Heart left ventricle (tissue), 16 donors: ENCODE measurements at regions not wholly inside any gene's neighbourhood (a gene's known extent, or its start where the extent isn't known, plus 50 kb on each side); places are given as distances from the start of the nearest gene placed in this dataset.
A peak's percentile ranks its signal among the peaks of the same experiment; 100 is the strongest.

Source experiments
- ATAC-seq, 4 donors: fragments of 200-7000 bp; cut with Tn5 transposase; one replicate each; pipeline ENCODE4 v1.9.1; 2020 to 2022; ENCODE audit warnings: moderate library complexity in 4 of 4, mild to moderate bottlenecking in 3 of 4, moderate number of reproducible peaks in 1 of 4
- DNase-seq, 5 donors: peaks; one replicate each; pipeline ENCODE4 v3.0.0-alpha.2; 2020
- H3K27ac ChIP-seq, 12 donors: fragments of 200-600 bp; sonication (generic) in 4 of 12; one replicate each; pipeline versions ENCODE4 v1.5.0 to v1.8.0; 2016 to 2022; ENCODE audit warnings: mild to moderate bottlenecking in 2 of 12
- H3K27me3 ChIP-seq, 9 donors: fragments of 200-600 bp; sonication (generic) in 2 of 9; one replicate each; pipeline versions ENCODE4 v1.5.1 to v1.8.0; 2016 to 2022; ENCODE audit warnings: mild to moderate bottlenecking in 3 of 9
- H3K36me3 ChIP-seq, 9 donors: fragments of 200-600 bp; sonication (generic) in 2 of 9; one replicate each; pipeline versions ENCODE4 v1.5.0 to v1.8.0; 2018 to 2022; ENCODE audit warnings: mild to moderate bottlenecking in 2 of 9
- H3K4me1 ChIP-seq, 12 donors: fragments of 200-600 bp; sonication (generic) in 4 of 12; one replicate each; pipeline versions ENCODE4 v1.5.0 to v1.8.0; 2016 to 2022; ENCODE audit warnings: mild to moderate bottlenecking in 3 of 12
- H3K4me3 ChIP-seq, 12 donors: fragments of 200-600 bp; sonication (generic) in 4 of 12; one replicate each; pipeline versions ENCODE4 v1.5.0 to v1.8.0; 2017 to 2022; ENCODE audit warnings: mild to moderate bottlenecking in 9 of 12, moderate library complexity in 4 of 12
- H3K9me3 ChIP-seq, 12 donors: fragments of 200-600 bp; sonication (generic) in 4 of 12; one replicate each; pipeline versions ENCODE4 v1.5.0 to v1.8.0; 2016 to 2022; ENCODE audit warnings: mild to moderate bottlenecking in 1 of 12
- CTCF ChIP-seq, 12 donors: fragments of 200-600 bp; sonication (generic) in 4 of 12; IDR thresholded peaks; one replicate each; pipeline versions ENCODE4 v1.5.0 to v1.8.0; 2018 to 2022; ENCODE audit warnings: antibody characterized with exemption in 12 of 12, mild to moderate bottlenecking in 5 of 12
- POLR2A ChIP-seq, 2 donors: fragments of 450-650 bp; IDR thresholded peaks; one replicate each; pipeline ENCODE4 v1.6.1; 2017; ENCODE audit warnings: antibody characterized with exemption in 2 of 2, mild to moderate bottlenecking in 2 of 2, moderate library complexity in 2 of 2
- WGBS, 4 donors: extraction: QIAGEN DNeasy Blood & Tissue Kit in 2 of 4; methylation state at CpG; one replicate each; pipeline versions ENCODE4 v1.1.5 to v1.1.7; 2013 to 2018; 5-methylcytosine and 5-hydroxymethylcytosine counted together
- intact Hi-C, 10 donors: fragments of 100-400 bp; cut with DNase I; formaldehyde crosslinking; loops; one replicate each; pipeline versions ENCODE4 v1.11.1 to v1.14.2; 2022
- donor health status: ischemic (EF 13 %, LVEDD 7.1; RV severe dilation, severe dysfunction).
- donor health status: healthy with polysubstance abuse.
- donor health status: DM: no; HTN: yes; CAD: no.
- donor health status: DM: no; HTN: no; CAD: no.
- donor health status: ischemic (EF 25% LVEDD 6.9; RV normal size, moderate dysfunction).
- donor health status: ischemic (EF 25% LVEDD 5.7; RV mildly dilated, moderate dysfunction).
- donor health status: healthy.
- donor health status: DM: yes; HTN: yes; CAD: no.
- donor health status: ischemic (EF 35%, LVEDD 5.7; RV mildly dilated, moderate dysfunction).
- donor health status: nonischemic (EF 11% LVEDD 7.7; RV severe dilation, severe dysfunction).
- donor health status: DM: yes; HTN: yes; CAD: no.
- donor health status: PGD.
- donor health status: ischemic (EF 29% LVEDD 5.4; RV normal size, mild dysfunction).
- donor health status: nonischemic (EF 23%, LVEDD 6.1; RV moderate dilation, normal function).

DNA sequence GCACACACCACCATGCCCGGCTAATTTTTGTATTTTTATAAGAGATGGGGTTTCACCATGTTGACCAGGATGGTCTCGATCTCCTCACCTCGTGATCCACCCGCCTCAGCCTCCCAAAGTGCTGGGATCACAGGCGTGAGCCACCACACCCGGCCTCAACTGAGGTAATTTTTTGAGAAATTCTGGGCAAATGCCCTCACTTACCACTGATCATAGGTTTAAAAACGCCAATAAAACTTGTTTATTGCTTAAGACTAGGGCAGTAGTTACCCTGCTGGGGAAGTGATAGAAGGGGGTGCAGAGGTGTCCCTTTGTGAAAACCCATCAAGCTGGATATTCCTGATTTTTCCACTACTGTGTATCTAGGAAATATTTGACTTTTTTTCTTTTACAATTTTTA is 196.3 kb downstream of the BCAS1 start:
- ATAC-seq: no peak

GRCh38 chr20:53873230-53873604 is 197.2 kb downstream of the BCAS1 start:
- H3K4me3 ChIP-seq: peak overlapping the region in 1 of 12 donors; percentile 15
- DNase-seq (no peak), ATAC-seq (no peak)
- intact Hi-C loops: loop anchor here in 4 of 10 donors (5.0 kb wide), 5 partner anchors 44 to 296 kb away; no protein-coding TSS in a partner anchor
- H3K27ac ChIP-seq: peak overlapping the region in 1 of 12 donors; percentile 61
- WGBS, 4 donors: 86 to 97% (median 88%) methylated on average over 2 of the region's 2 CpGs
- peaks cover 0 to 32% (median 10%) of the 10 kb centered on the region in 12 donors for H3K4me1 ChIP-seq
- no peaks in the 10 kb centered on the region for H3K36me3 ChIP-seq
- TF ChIP-seq POLR2A (IDR thresholded peaks at IDR 0.05) (no peak), CTCF (IDR thresholded peaks at IDR 0.05) (no peak)
- H3K9me3 ChIP-seq: no peaks in the 10 kb centered on the region
- H3K27me3 ChIP-seq: no peaks in the 10 kb centered on the region

More for the DNA sequence above, 196.3 kb downstream of the BCAS1 start:
- H3K36me3 ChIP-seq: no peaks in the 10 kb centered on the region
- intact Hi-C loops: loop anchor here in 4 of 10 donors (5.0 kb wide), 5 partner anchors 43 to 297 kb away; no protein-coding TSS in a partner anchor
- H3K4me3 ChIP-seq: no peak overlapping the region
- H3K27ac ChIP-seq: no peak overlapping the region
- TF ChIP-seq POLR2A (IDR thresholded peaks at IDR 0.05) (no peak), CTCF (IDR thresholded peaks at IDR 0.05) (no peak)
- no peaks in the 10 kb centered on the region for H3K27me3 ChIP-seq
- peaks cover 0 to 37% (median 13%) of the 10 kb centered on the region in 12 donors for H3K4me1 ChIP-seq
- 95 to 98% (median 96%) methylated on average over 7 of the region's 7 CpGs for WGBS, 4 donors
- H3K9me3 ChIP-seq: no peaks in the 10 kb centered on the region
- DNase-seq: no peak

GRCh38 chr20:53872561-53873229 is 197.7 kb downstream of the BCAS1 start:
- Histone ChIP-seq H3K27me3 (no peaks in the 10 kb centered on the region), H3K4me1 (peaks cover 0 to 32% (median 11%) of the 10 kb centered on the region in 12 donors), H3K27ac (peak overlapping the region in 4 of 12 donors; percentile 13 to 61 (median 16)), H3K9me3 (no peaks in the 10 kb centered on the region), H3K4me3 (peak overlapping the region in 2 of 12 donors; percentile 1 to 15), H3K36me3 (no peaks in the 10 kb centered on the region)
- DNase-seq (no peak), ATAC-seq (peak in 1 of 4 donors; percentile 52)
- 48 to 53% (median 50%) methylated on average over 10 of the region's 10 CpGs for WGBS, 4 donors
- intact Hi-C loops: loop anchor here in 4 of 10 donors (5.0 kb wide), 5 partner anchors 45 to 295 kb away; no protein-coding TSS in a partner anchor
- TF ChIP-seq POLR2A (IDR thresholded peaks at IDR 0.05) (no peak), CTCF (IDR thresholded peaks at IDR 0.05) (no peak)

- no peaks in the 10 kb centered on the region for H3K9me3 ChIP-seq
- H3K4me3 ChIP-seq: peak overlapping the region in 1 of 12 donors; percentile 1
- intact Hi-C loops: loop anchor here in 4 of 10 donors (5.0 kb wide), 5 partner anchors 45 to 295 kb away; no protein-coding TSS in a partner anchor
- H3K27me3 ChIP-seq: no peaks in the 10 kb centered on the region
- 36 to 44% (median 40%) methylated on average over 2 of the region's 2 CpGs for WGBS, 4 donors
- DNase-seq (no peak), ATAC-seq (no peak)
- H3K36me3 ChIP-seq: no peaks in the 10 kb centered on the region
- H3K27ac ChIP-seq: peak overlapping the region in 4 of 12 donors; percentile 6 to 61 (median 16)
- TF ChIP-seq CTCF (IDR thresholded peaks at IDR 0.05) (no peak), POLR2A (IDR thresholded peaks at IDR 0.05) (no peak)
- H3K4me1 ChIP-seq: peaks cover 0 to 37% (median 12%) of the 10 kb centered on the region in 12 donors
Observed at GRCh38 chr20:53872081-53872541, 198.3 kb downstream of the BCAS1 start.
